Left forelimb (tissue), 1 donor: ENCODE measurements at regions not wholly inside any gene's neighbourhood (a gene's known extent, or its start where the extent isn't known, plus 50 kb on each side); places are given as distances from the start of the nearest gene placed in this dataset.

ENCODE experiments used
- DNase-seq: peaks from one replicate; pipeline ENCODE4 v3.0.0-alpha.2; 2018; ENCODE audit warnings: low spot score

GRCh38 chr7:84302949-84303348 is 108.4 kb upstream of the SEMA3A start:
- DNase-seq: no peak

- no peak for DNase-seq
Observed at GRCh38 chr7:84297616-84298015, 103.0 kb upstream of the SEMA3A start.

GRCh38 chr7:84294847-84295455 is 100.4 kb upstream of the SEMA3A start:
- no peak for DNase-seq

GRCh38 chr7:84294391-84294790 is 99.8 kb upstream of the SEMA3A start:
- DNase-seq: no peak

GRCh38 chr7:84291756-84292155 is 97.2 kb upstream of the SEMA3A start:
- no peak for DNase-seq

GRCh38 chr7:84283798-84284197 is 89.2 kb upstream of the SEMA3A start:
- no peak for DNase-seq

- DNase-seq: no peak
Observed at GRCh38 chr7:84281518-84281917, 86.9 kb upstream of the SEMA3A start.

GRCh38 chr7:84277628-84278224 is 83.1 kb upstream of the SEMA3A start:
- no peak for DNase-seq

- DNase-seq: no peak
Observed at GRCh38 chr7:84274029-84274638, 79.5 kb upstream of the SEMA3A start.

GRCh38 chr7:84271543-84271942 is 77.0 kb upstream of the SEMA3A start:
- no peak for DNase-seq

- DNase-seq: no peak
Observed at GRCh38 chr7:84264396-84264795, 69.8 kb upstream of the SEMA3A start.

GRCh38 chr7:84263106-84263505 is 68.5 kb upstream of the SEMA3A start:
- DNase-seq: no peak

- no peak for DNase-seq
Observed at GRCh38 chr7:84261509-84261908, 66.9 kb upstream of the SEMA3A start.

- DNase-seq: no peak
Observed at GRCh38 chr7:84258628-84259027, 64.0 kb upstream of the SEMA3A start.

- no peak for DNase-seq
Observed at GRCh38 chr7:84256571-84256971, 62.0 kb upstream of the SEMA3A start.

GRCh38 chr7:84251277-84251781 is 56.7 kb upstream of the SEMA3A start:
- DNase-seq: peak; percentile 55

GRCh38 chr7:84250452-84250851 is 55.9 kb upstream of the SEMA3A start:
- no peak for DNase-seq

GRCh38 chr7:84249656-84250055 is 55.1 kb upstream of the SEMA3A start:
- no peak for DNase-seq

- no peak for DNase-seq
Observed at GRCh38 chr7:84248843-84249242, 54.3 kb upstream of the SEMA3A start.

GRCh38 chr7:84248267-84248666 is 53.7 kb upstream of the SEMA3A start:
- DNase-seq: no peak

- DNase-seq: no peak
Observed at GRCh38 chr7:84247591-84247990, 53.0 kb upstream of the SEMA3A start.

- DNase-seq: no peak
Observed at GRCh38 chr7:84245835-84246234, 51.2 kb upstream of the SEMA3A start.
